GM23248 (cell line): ENCODE measurements at regions not wholly inside any gene's neighbourhood (a gene's known extent, or its start where the extent isn't known, plus 50 kb on each side); places are given as distances from the start of the nearest gene placed in this dataset.

Source experiments
- DNase-seq: peaks from one replicate; pipeline ENCODE4 v3.0.0-alpha.2; 2015
- H2AFZ ChIP-seq: fragments of 200-600 bp; sonication (generic); 2 replicates; pipeline ENCODE4 v1.6.1; 2016; ENCODE audit warnings: antibody characterized with exemption
- H3F3A ChIP-seq: fragments of 200-600 bp; sonication (generic); 2 replicates; pipeline ENCODE4 v1.6.1; 2016; ENCODE audit warnings: mild to moderate bottlenecking, antibody characterized with exemption, mixed run types; ENCODE audit not compliant: insufficient read depth
- H3K27ac ChIP-seq: fragments of 200-600 bp; sonication (generic); 2 replicates; pipeline ENCODE4 v1.5.1; 2016; ENCODE audit warnings: mild to moderate bottlenecking
- H3K27me3 ChIP-seq: fragments of 200-600 bp; sonication (generic); replicated peaks from 2 replicates; pipeline ENCODE4 v1.6.1; 2016; ENCODE audit warnings: mild to moderate bottlenecking; ENCODE audit not compliant: insufficient read depth
- H3K36me3 ChIP-seq: fragments of 200-600 bp; sonication (generic); 2 replicates; pipeline ENCODE4 v1.6.1; 2016; ENCODE audit warnings: low read depth, mild to moderate bottlenecking
- H3K4me1 ChIP-seq: fragments of 200-600 bp; sonication (generic); 2 replicates; pipeline ENCODE4 v1.6.1; 2016; ENCODE audit warnings: mild to moderate bottlenecking; ENCODE audit not compliant: insufficient read depth
- H3K4me2 ChIP-seq: fragments of 200-600 bp; sonication (generic); one replicate; pipeline ENCODE4 v1.6.1; 2016; ENCODE audit warnings: mild to moderate bottlenecking; ENCODE audit not compliant: unreplicated experiment
- H3K4me3 ChIP-seq: fragments of 200-600 bp; sonication (generic); 2 replicates; pipeline ENCODE4 v1.5.1; 2016; ENCODE audit warnings: mild to moderate bottlenecking
- H3K79me2 ChIP-seq: fragments of 200-600 bp; sonication (generic); 2 replicates; pipeline ENCODE4 v1.6.1; 2016; ENCODE audit warnings: mild to moderate bottlenecking; ENCODE audit not compliant: insufficient read depth
- H3K9ac ChIP-seq: fragments of 200-600 bp; sonication (generic); 2 replicates; pipeline ENCODE4 v1.6.1; 2016; ENCODE audit warnings: mild to moderate bottlenecking
- H3K9me2 ChIP-seq: fragments of 200-600 bp; sonication (generic); 2 replicates; pipeline ENCODE4 v1.6.1; 2016; ENCODE audit warnings: mixed run types, mild to moderate bottlenecking, moderate library complexity; ENCODE audit not compliant: insufficient read depth
- H3K9me3 ChIP-seq: fragments of 200-600 bp; sonication (generic); one replicate; pipeline ENCODE4 v1.6.1; 2017; ENCODE audit warnings: low read depth
- H4K20me1 ChIP-seq: fragments of 200-600 bp; sonication (generic); 2 replicates; pipeline ENCODE4 v1.6.0; 2016; ENCODE audit not compliant: insufficient read depth
- EZH2 ChIP-seq: fragments of 200-600 bp; sonication (generic); IDR thresholded peaks from 2 replicates; pipeline ENCODE4 v1.6.1; 2018; ENCODE audit warnings: antibody characterized with exemption, mild to moderate bottlenecking; ENCODE audit not compliant: insufficient read depth, poor library complexity, severe bottlenecking
- EZH2phosphoT487 ChIP-seq: fragments of 200-600 bp; sonication (generic); IDR thresholded peaks from 2 replicates; pipeline ENCODE4 v1.6.1; 2018; ENCODE audit warnings: antibody characterized with exemption, moderate library complexity, mild to moderate bottlenecking, low read depth; ENCODE audit not compliant: insufficient read depth
- WGBS, 2 experiments: methylation state at CpG; one replicate each; pipeline ENCODE4 v1.1.6; 2015 to 2017; ENCODE audit warnings: low lambda C conversion rate in 2 of 2, low coverage in 1 of 2; ENCODE audit errors: missing lambda C conversion rate in 2 of 2; 5-methylcytosine and 5-hydroxymethylcytosine counted together
- in situ Hi-C: fragments of 300-500 bp; cut with MboI; formaldehyde crosslinking; loops from 2 replicates; pipeline ENCODE4 v1.15.0; 2020

GRCh38 chr12:65748332-65748731 lies 76.0 kb upstream of the HMGA2 start:
- no peaks in the 10 kb centered on the region for H3K79me2 ChIP-seq
- H2AFZ ChIP-seq: no peak overlapping the region
- in situ Hi-C loops: no loop called here
- no peak for DNase-seq
- no peaks in the 10 kb centered on the region for H4K20me1 ChIP-seq
- no peak overlapping the region for H3K4me2 ChIP-seq
- 83 to 90% methylated on average over 2 of the region's 2 CpGs for WGBS, 2 experiments
- no peak overlapping the region for H3K27ac ChIP-seq
- no peak overlapping the region for H3K9ac ChIP-seq
- no peaks in the 10 kb centered on the region for H3K9me3 ChIP-seq
- H3K36me3 ChIP-seq: no peaks in the 10 kb centered on the region
- no peak for TF ChIP-seq EZH2phosphoT487
- no peak for TF ChIP-seq EZH2
- no peaks in the 10 kb centered on the region for H3K27me3 ChIP-seq
- no peaks in the 10 kb centered on the region for H3K9me2 ChIP-seq
- H3K4me3 ChIP-seq: no peak overlapping the region
- no peaks in the 10 kb centered on the region for H3K4me1 ChIP-seq
- H3F3A ChIP-seq: peaks cover 2% of the 10 kb centered on the region

GRCh38 chr12:65754290-65754689 lies 70.0 kb upstream of the HMGA2 start:
- Histone ChIP-seq H3F3A (peaks cover 3% of the 10 kb centered on the region; the same call in 1 of the 2 replicates), H4K20me1 (no peaks in the 10 kb centered on the region), H3K9ac (no peak overlapping the region), H3K4me1 (no peaks in the 10 kb centered on the region), H3K27me3 (no peaks in the 10 kb centered on the region), H3K4me3 (no peak overlapping the region), H3K79me2 (no peaks in the 10 kb centered on the region), H3K9me2 (no peaks in the 10 kb centered on the region), H3K36me3 (no peaks in the 10 kb centered on the region), H3K27ac (no peak overlapping the region), H2AFZ (no peak overlapping the region), H3K9me3 (no peaks in the 10 kb centered on the region), H3K4me2 (no peak overlapping the region)
- DNase-seq: no peak
- in situ Hi-C loops: no loop called here
- TF ChIP-seq EZH2: no peak
- 80 to 89% methylated on average over 2 of the region's 2 CpGs for WGBS, 2 experiments

DNA sequence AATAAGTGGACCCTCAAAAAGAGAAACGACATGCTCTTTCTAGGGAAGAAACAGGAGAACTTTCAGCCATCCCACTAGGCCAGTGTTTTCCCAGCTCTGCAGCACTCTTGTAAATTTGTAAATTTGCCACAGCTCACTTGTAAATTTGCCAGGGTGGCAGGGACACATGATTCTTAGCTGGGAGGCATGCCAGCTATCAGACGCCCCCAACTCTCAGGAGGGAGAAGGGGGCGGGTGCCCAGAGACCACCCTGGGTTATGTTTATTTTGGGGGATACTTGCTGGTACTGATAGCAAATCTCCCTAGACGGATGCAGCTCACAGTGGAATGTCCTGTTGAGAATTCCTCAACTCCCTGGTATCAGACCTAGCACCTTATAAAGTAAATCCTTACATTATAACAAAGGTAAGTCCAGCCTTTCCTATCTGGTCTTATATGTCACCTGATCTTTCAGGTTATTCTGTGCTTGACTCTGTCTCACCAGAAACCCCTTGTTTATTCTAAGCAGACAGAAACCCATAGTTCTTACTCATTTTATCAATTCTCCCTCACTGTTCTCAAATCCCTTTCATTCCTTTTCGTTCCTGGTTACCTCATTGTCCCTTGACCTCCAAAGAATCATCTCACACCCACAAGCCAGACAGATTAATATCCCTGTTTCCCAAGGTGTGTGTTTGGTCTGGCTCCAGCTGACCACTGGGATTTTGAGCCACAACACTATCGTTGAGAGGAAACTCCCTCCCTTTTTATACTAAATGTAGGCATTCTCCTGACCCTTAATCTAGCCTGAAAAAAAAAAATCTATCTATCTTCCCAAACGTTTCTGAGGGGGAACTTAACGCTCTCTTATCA lies 69.3 kb upstream of the HMGA2 start:
- no peak for TF ChIP-seq EZH2
- no peak for TF ChIP-seq EZH2phosphoT487
- Histone ChIP-seq H3K9me3 (no peaks in the 10 kb centered on the region), H3K36me3 (no peaks in the 10 kb centered on the region), H3K79me2 (no peaks in the 10 kb centered on the region), H4K20me1 (no peaks in the 10 kb centered on the region), H3K9me2 (no peaks in the 10 kb centered on the region), H3K4me1 (no peaks in the 10 kb centered on the region), H3K27ac (no peak overlapping the region), H3K9ac (no peak overlapping the region), H3K27me3 (no peaks in the 10 kb centered on the region), H3F3A (peaks cover 4% of the 10 kb centered on the region; the same call in 1 of the 2 replicates), H2AFZ (no peak overlapping the region), H3K4me2 (no peak overlapping the region), H3K4me3 (no peak overlapping the region)
- in situ Hi-C loops: no loop called here
- DNase-seq: no peak
- 59 to 64% methylated on average over 8 of the region's 8 CpGs for WGBS, 2 experiments

- H3K4me1 ChIP-seq: no peaks in the 10 kb centered on the region
- no peaks in the 10 kb centered on the region for H4K20me1 ChIP-seq
- H3K27ac ChIP-seq: no peak overlapping the region
- in situ Hi-C loops: no loop called here
- peak; percentile 27 for DNase-seq
- H3K27me3 ChIP-seq: no peaks in the 10 kb centered on the region
- 72 to 77% methylated on average over 4 of the region's 4 CpGs for WGBS, 2 experiments
- no peaks in the 10 kb centered on the region for H3K9me2 ChIP-seq
- H3K9ac ChIP-seq: no peak overlapping the region
- H3K4me2 ChIP-seq: no peak overlapping the region
- no peak for TF ChIP-seq EZH2phosphoT487
- no peak for TF ChIP-seq EZH2
- no peak overlapping the region for H3K4me3 ChIP-seq
- no peaks in the 10 kb centered on the region for H3K9me3 ChIP-seq
- no peaks in the 10 kb centered on the region for H3K79me2 ChIP-seq
- H3K36me3 ChIP-seq: no peaks in the 10 kb centered on the region
- H3F3A ChIP-seq: peaks cover 4% of the 10 kb centered on the region; the same call in 1 of the 2 replicates
- H2AFZ ChIP-seq: no peak overlapping the region
Measured at GRCh38 chr12:65755596-65755978, 68.7 kb upstream of the HMGA2 start.
